DND-41 (cell line): ENCODE measurements at regions not wholly inside any gene's neighbourhood (a gene's known extent, or its start where the extent isn't known, plus 50 kb on each side); places are given as distances from the start of the nearest gene placed in this dataset.

Experiments
- ATAC-seq: fragments of 200-7000 bp; cut with Tn5 transposase; 3 replicates; pipeline ENCODE4 v1.9.1; 2021; ENCODE audit warnings: low read depth; ENCODE audit not compliant: insufficient read depth
- DNase-seq: peaks from one replicate; pipeline ENCODE4 v3.0.0-alpha.2; 2020
- H2AFZ ChIP-seq: 2 replicates; pipeline ENCODE4 v1.6.0; 2012; ENCODE audit warnings: low read depth, low read length
- H3K27ac ChIP-seq: 2 replicates; pipeline ENCODE4 v1.5.1; 2012; ENCODE audit warnings: low read length, inconsistent platforms
- H3K27me3 ChIP-seq: fragments of 200-600 bp; sonication (generic); 2 replicates; pipeline ENCODE4 v1.6.0; 2012; ENCODE audit warnings: low read length, mild to moderate bottlenecking, inconsistent platforms; ENCODE audit not compliant: insufficient read depth, poor library complexity
- H3K36me3 ChIP-seq: 2 replicates; pipeline ENCODE4 v1.5.1; 2012; ENCODE audit warnings: low read length, inconsistent platforms; ENCODE audit not compliant: insufficient read depth
- H3K4me1 ChIP-seq: 2 replicates; pipeline ENCODE4 v1.5.1; 2012; ENCODE audit warnings: mild to moderate bottlenecking, low read length; ENCODE audit not compliant: insufficient read depth
- H3K4me2 ChIP-seq: 2 replicates; pipeline ENCODE4 v1.6.0; 2012; ENCODE audit warnings: mild to moderate bottlenecking, moderate library complexity, low read length, inconsistent platforms; ENCODE audit not compliant: insufficient read depth
- H3K4me3 ChIP-seq, 2 experiments: fragments of 200-600 bp in 1 of 2; shearing (Covaris generic) in 1 of 2; 2 replicates each; pipeline ENCODE4 v1.5.1; 2012 to 2016; ENCODE audit warnings: inconsistent platforms in 2 of 2, low read length in 2 of 2, mild to moderate bottlenecking in 2 of 2, low read depth in 1 of 2, moderate library complexity in 1 of 2
- H3K79me2 ChIP-seq: 2 replicates; pipeline ENCODE4 v1.6.0; 2012; ENCODE audit warnings: low read length, inconsistent platforms; ENCODE audit not compliant: insufficient read depth
- H3K9ac ChIP-seq: 2 replicates; pipeline ENCODE4 v1.6.0; 2012; ENCODE audit warnings: low read depth, mild to moderate bottlenecking, inconsistent platforms, low read length, moderate library complexity
- H3K9me3 ChIP-seq: 2 replicates; pipeline ENCODE4 v1.5.1; 2012; ENCODE audit warnings: low read length, moderate library complexity, mild to moderate bottlenecking, inconsistent platforms; ENCODE audit not compliant: insufficient read depth, severe bottlenecking
- H4K20me1 ChIP-seq: 2 replicates; pipeline ENCODE4 v1.6.0; 2012; ENCODE audit warnings: low read length; ENCODE audit not compliant: insufficient read depth
- CTCF ChIP-seq: IDR thresholded peaks from 2 replicates; pipeline ENCODE4 v1.5.1; 2012; ENCODE audit warnings: borderline replicate concordance, low read length, moderate library complexity, mild to moderate bottlenecking; ENCODE audit not compliant: poor library complexity, severe bottlenecking; ENCODE audit errors: extremely low read depth
- EZH2 ChIP-seq: IDR thresholded peaks from 3 replicates; pipeline ENCODE4 v1.6.1; 2012; ENCODE audit warnings: borderline replicate concordance, low read depth, mild to moderate bottlenecking, moderate library complexity, low read length, inconsistent platforms; ENCODE audit not compliant: severe bottlenecking

GRCh38 chr10:35751347-35751746 is 109.3 kb upstream of the FZD8 start:
- Histone ChIP-seq H3K27ac (no peak overlapping the region), H3K79me2 (no peaks in the 10 kb centered on the region), H3K36me3 (no peaks in the 10 kb centered on the region), H3K9me3 (no peaks in the 10 kb centered on the region), H3K4me3 (no peak overlapping the region), H2AFZ (no peak overlapping the region), H3K4me2 (no peak overlapping the region), H3K9ac (no peak overlapping the region), H4K20me1 (no peaks in the 10 kb centered on the region), H3K27me3 (no peaks in the 10 kb centered on the region), H3K4me1 (no peaks in the 10 kb centered on the region)
- DNase-seq (no peak), ATAC-seq (no peak)
- TF ChIP-seq CTCF (no peak), EZH2 (no peak)

- peaks cover 2% of the 10 kb centered on the region for H3K27me3 ChIP-seq
- H3K4me2 ChIP-seq, result no peak overlapping the region
- H3K9me3 ChIP-seq, result no peaks in the 10 kb centered on the region
- H3K36me3 ChIP-seq, result no peaks in the 10 kb centered on the region
- TF ChIP-seq CTCF, result no peak
- no peak for TF ChIP-seq EZH2
- no peaks in the 10 kb centered on the region for H4K20me1 ChIP-seq
- no peaks in the 10 kb centered on the region for H3K4me1 ChIP-seq
- H3K9ac ChIP-seq, result no peak overlapping the region
- DNase-seq (no peak), ATAC-seq (no peak)
- H3K79me2 ChIP-seq, result no peaks in the 10 kb centered on the region
- H3K27ac ChIP-seq, result no peak overlapping the region
- no peak overlapping the region for H2AFZ ChIP-seq
- no peak overlapping the region for H3K4me3 ChIP-seq
These were observed 107.1 kb upstream of the FZD8 start for GRCh38 chr10:35749230-35749629.

- H3K4me1 ChIP-seq, result no peaks in the 10 kb centered on the region
- DNase-seq (no peak), ATAC-seq (no peak)
- no peaks in the 10 kb centered on the region for H3K36me3 ChIP-seq
- no peak overlapping the region for H2AFZ ChIP-seq
- H3K79me2 ChIP-seq, result no peaks in the 10 kb centered on the region
- H3K9ac ChIP-seq, result no peak overlapping the region
- H3K9me3 ChIP-seq, result no peaks in the 10 kb centered on the region
- no peaks in the 10 kb centered on the region for H4K20me1 ChIP-seq
- H3K27me3 ChIP-seq, result peaks cover 2% of the 10 kb centered on the region
- H3K4me2 ChIP-seq, result no peak overlapping the region
- no peak overlapping the region for H3K27ac ChIP-seq
- H3K4me3 ChIP-seq, result no peak overlapping the region
- TF ChIP-seq CTCF (no peak), EZH2 (no peak)
These were observed 103.7 kb upstream of the FZD8 start for GRCh38 chr10:35745617-35746403.
